MG63 (cell line): ENCODE measurements at regions not wholly inside any gene's neighbourhood (a gene's known extent, or its start where the extent isn't known, plus 50 kb on each side); places are given as distances from the start of the nearest gene placed in this dataset.
A peak's percentile ranks its signal among the peaks of the same experiment; 100 is the strongest.

Experiments used
- DNase-seq: peaks from one replicate; pipeline ENCODE4 v3.0.0-alpha.2; 2020
- H3K27me3 ChIP-seq: fragments of 250-450 bp; sonication (Bioruptor Pico); 2 replicates; pipeline ENCODE4 v1.5.1; 2020; ENCODE audit warnings: mild to moderate bottlenecking, moderate library complexity
- H3K36me3 ChIP-seq: fragments of 250-450 bp; sonication (Bioruptor Pico); 2 replicates; pipeline ENCODE4 v1.5.1; 2020; ENCODE audit warnings: mild to moderate bottlenecking, moderate library complexity
- H3K4me3 ChIP-seq: fragments of 250-450 bp; sonication (Bioruptor Pico); 2 replicates; pipeline ENCODE4 v1.5.1; 2020; ENCODE audit warnings: mild to moderate bottlenecking, moderate library complexity
- H3K9me3 ChIP-seq: fragments of 250-450 bp; sonication (Bioruptor Pico); 2 replicates; pipeline ENCODE4 v1.5.1; 2020; ENCODE audit warnings: mild to moderate bottlenecking, moderate library complexity

DNA sequence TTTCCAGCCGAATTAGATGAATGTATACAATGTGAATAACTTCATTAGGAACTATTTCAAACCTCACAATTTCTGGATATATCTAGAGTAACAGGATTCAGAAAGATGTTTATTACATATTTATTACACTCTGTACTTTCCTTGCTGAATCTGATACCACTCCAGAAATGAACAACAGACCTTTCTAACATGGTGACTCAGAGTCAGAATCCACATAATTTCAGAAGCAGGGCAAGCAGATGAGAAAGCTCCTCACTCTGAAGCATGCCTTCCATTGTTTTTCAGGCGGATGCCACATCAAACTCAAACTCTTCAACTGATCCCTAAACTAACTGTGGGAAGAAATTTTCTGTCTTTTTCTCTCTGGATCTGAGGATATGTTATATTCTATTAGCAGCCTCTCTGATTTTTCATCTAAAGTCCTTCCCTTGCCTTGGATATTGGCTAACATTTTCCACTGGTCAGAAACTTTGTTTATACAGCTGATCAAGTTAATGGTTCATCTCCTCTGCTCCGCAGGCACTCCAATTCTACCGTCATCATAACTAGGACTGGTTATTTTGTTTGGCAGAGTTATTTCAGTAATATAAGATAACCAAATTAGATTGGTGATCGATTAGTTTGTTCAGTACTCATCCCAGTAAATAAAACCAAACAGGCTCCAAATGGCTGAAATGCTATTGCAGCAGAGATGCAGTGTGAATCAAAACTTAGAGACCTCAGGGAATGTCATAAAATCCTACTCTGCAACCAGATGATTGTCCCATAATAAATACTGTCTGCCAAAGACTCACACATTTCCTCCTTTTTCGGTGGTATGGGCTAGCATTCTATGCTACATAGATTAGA is 556.0 kb downstream of the EBF1 start:
- no peaks in the 10 kb centered on the region for H3K27me3 ChIP-seq
- H3K9me3 ChIP-seq: peaks cover 2% of the 10 kb centered on the region
- no peaks in the 10 kb centered on the region for H3K36me3 ChIP-seq
- H3K4me3 ChIP-seq: no peak overlapping the region
- DNase-seq: no peak

DNA sequence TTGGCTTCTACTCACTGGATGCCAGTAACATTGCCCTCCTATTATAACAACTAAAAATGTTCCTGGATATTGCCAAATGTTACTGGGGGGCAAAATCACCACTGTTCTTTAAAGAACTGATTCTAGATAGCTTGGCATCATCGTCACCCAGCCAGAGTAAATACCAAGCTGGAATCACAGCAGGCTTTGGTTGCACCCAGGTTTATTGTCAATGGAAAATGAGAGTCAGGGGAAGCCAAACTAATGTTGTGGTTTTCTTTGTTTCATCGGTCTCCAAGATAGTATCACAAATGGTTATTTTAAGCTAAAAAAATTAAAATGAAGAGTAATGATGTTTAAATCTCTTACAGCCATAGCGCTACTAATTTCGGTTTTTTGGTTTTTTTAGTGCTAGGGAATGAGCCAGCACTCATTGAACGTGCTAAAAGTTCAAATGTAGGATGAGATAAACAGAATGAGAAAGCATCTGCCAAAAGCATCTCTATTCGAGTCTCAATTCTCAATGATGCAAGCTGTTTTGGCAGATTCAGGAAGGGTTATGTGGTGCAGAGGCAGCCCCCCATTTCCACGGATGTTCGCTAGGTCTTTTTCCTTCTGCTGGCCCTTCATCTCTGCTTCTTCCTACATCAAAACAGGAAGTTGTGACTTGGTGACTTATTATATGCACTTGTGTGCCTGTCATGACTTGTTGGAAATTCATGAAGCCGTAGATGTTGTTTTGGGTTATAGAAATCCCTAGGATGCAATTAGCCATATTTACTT is 558.0 kb downstream of the EBF1 start:
- peaks cover 1% of the 10 kb centered on the region; the same call in 1 of the 2 replicates for H3K27me3 ChIP-seq
- no peak overlapping the region for H3K4me3 ChIP-seq
- DNase-seq: no peak
- H3K36me3 ChIP-seq: no peaks in the 10 kb centered on the region
- no peaks in the 10 kb centered on the region; the same call in 1 of the 2 replicates for H3K9me3 ChIP-seq

DNA sequence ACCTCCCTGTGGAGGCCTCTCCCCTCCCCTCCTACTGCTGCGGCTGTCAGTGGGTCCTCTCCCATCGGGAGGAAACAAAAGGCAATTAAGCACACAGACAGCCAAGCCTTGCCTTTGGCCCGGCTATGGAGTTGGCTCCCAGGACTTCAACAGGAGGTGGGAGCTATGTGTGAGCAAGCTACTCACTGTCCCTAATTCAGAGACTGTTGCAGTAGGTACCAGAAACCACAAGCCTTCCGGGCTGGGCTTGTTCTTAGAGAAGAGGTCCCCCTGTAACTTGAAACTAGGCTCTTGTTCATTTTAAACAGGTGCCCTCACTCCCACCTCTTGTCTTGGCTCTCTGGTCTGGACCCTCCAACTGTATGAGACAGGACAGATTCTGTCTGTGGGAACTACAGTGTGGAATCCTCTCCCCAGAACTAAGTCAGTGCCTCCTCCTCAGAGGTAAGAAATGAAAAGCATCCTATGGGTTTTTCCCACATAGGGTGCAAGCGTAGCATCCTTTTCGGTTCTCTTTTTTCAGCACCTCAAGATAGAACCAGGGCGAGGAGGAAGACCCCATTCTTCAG is 561.1 kb downstream of the EBF1 start:
- H3K4me3 ChIP-seq: no peak overlapping the region
- no peak for DNase-seq

DNA sequence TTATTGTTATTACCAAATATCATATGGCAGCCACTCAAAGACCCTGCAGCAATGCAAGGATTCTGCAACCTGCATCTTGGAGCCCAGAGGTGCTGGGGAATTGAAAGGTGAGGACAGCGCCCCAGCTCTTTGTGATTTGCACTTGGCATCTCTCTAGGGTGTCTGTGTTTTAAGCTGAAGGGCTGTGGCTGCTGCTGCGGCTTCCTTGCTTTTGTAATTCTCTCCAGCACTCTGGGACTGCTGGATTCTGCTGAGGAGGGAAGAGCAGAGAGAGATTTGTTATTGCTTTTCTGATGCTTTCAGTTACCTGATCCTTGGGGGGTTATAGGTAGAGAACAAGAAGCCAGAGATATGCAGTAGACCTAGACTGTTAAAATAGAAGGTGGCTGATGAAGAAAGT is 562.4 kb downstream of the EBF1 start:
- Histone ChIP-seq H3K9me3 (no peaks in the 10 kb centered on the region), H3K4me3 (no peak overlapping the region), H3K36me3 (no peaks in the 10 kb centered on the region), H3K27me3 (peaks cover 4% of the 10 kb centered on the region; the same call in 1 of the 2 replicates)
- DNase-seq: no peak

More for the DNA sequence above, 561.1 kb downstream of the EBF1 start:
- Histone ChIP-seq H3K9me3 (no peaks in the 10 kb centered on the region), H3K27me3 (peaks cover 4% of the 10 kb centered on the region; the same call in 1 of the 2 replicates), H3K36me3 (no peaks in the 10 kb centered on the region)

DNA sequence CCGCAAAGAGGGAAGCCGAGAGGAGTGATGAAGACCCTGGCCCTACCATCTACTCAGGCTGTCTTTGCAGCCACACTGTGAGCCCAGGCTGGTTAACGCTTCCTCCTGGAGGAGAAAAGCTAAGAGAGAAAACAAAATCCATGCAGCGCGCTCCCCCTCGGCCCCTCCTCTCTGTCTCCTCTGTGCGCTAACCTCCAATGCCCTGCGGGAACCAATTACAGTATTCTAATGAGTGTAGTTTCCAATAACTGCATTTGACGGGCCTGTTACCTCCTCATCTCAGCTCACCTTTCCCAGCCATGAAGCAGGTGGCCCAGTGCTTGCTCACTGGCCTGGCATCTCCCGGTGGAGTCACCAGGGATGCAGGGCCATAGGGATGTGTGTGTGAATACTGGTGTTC is 565.5 kb downstream of the EBF1 start:
- Histone ChIP-seq H3K9me3 (no peaks in the 10 kb centered on the region), H3K36me3 (no peaks in the 10 kb centered on the region), H3K27me3 (peaks cover 4% of the 10 kb centered on the region; the same call in 1 of the 2 replicates), H3K4me3 (no peak overlapping the region)
- DNase-seq: no peak

DNA sequence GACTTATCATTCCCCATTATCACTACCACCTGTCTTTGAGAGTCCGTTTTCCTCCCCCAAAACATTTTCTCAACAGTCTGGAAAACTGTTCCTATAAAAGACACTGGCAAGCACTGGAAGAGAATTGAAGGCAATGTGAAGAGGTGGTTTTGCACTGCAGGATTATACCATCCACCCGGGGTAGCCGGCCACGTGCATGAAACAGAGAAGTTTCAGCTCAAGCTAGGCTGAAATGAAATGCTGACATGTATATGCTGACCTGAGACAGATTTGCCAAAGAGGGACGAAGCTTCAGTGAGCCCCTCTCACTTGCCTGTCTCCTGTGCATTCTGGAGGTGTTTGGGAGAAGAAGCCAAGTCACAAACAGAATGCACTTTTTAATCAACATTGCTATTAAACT is 567.0 kb downstream of the EBF1 start:
- Histone ChIP-seq H3K9me3 (no peaks in the 10 kb centered on the region), H3K36me3 (no peaks in the 10 kb centered on the region), H3K4me3 (no peak overlapping the region), H3K27me3 (peaks cover 4% of the 10 kb centered on the region; the same call in 1 of the 2 replicates)
- no peak for DNase-seq

DNA sequence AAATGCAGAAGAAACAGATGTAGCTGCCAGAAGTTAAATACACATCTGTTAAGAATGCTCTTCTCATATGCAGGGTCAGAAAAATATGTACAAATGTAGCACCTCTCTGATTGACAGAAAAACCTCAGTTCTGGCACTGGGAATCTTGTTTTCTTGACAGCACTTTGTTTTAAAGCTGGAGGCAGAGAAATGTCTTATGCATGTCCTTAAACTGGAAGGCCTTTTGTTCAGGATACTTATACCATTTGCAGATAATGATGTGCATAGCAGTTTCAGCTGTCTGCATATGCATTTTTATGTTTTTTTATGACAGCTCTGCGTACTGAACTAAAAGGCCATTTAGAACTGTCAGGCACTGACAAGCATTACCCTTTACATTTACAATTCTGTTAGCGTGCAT is 567.9 kb downstream of the EBF1 start:
- DNase-seq: no peak
- H3K27me3 ChIP-seq: peaks cover 4% of the 10 kb centered on the region; the same call in 1 of the 2 replicates

DNA sequence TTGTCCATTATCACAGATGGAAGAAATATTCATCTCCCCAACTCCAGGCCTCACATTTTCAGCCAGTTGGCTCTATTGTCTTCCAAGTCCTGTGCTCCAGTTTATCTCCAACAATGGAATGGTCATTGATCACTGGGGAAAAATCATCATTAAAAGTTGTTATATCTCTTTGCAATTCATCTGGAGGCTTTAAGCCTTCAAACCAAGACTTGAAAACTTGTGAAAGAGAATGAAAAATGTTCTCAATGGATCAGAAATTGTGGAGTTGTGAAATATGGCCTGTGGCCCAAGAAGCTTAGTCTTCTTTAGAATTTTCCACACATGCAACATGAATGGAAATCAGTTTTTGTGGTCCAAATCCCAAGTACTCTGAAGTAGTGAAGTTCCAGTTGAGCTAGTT is 569.6 kb downstream of the EBF1 start:
- Histone ChIP-seq H3K27me3 (no peaks in the 10 kb centered on the region), H3K9me3 (peaks cover 3% of the 10 kb centered on the region; the same call in 1 of the 2 replicates), H3K4me3 (no peak overlapping the region), H3K36me3 (no peaks in the 10 kb centered on the region)
- no peak for DNase-seq

More for the DNA sequence above, 567.9 kb downstream of the EBF1 start:
- H3K9me3 ChIP-seq: no peaks in the 10 kb centered on the region
- no peak overlapping the region for H3K4me3 ChIP-seq
- no peaks in the 10 kb centered on the region for H3K36me3 ChIP-seq

DNA sequence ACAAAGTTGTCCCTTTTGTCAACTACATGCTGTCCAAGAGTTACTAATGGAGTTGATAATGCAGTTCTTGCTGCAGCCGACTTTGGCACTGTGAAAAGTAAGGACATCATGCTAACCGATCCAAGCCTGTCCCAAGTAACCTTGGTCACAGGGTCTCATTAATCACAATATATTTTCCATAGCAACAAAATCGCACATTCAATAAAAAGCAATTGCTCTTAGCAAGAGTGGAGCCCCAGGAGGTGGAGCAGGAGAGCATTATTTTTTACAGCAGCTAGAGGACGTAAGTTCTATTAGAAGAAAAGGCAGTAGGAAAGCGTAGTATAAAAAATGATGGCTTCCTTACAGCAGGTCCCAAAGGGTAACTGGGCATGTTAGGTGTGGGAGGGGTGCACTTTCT is 570.3 kb downstream of the EBF1 start:
- DNase-seq: no peak
- Histone ChIP-seq H3K27me3 (no peaks in the 10 kb centered on the region), H3K36me3 (no peaks in the 10 kb centered on the region), H3K4me3 (no peak overlapping the region), H3K9me3 (peaks cover 3% of the 10 kb centered on the region; the same call in 1 of the 2 replicates)

DNA sequence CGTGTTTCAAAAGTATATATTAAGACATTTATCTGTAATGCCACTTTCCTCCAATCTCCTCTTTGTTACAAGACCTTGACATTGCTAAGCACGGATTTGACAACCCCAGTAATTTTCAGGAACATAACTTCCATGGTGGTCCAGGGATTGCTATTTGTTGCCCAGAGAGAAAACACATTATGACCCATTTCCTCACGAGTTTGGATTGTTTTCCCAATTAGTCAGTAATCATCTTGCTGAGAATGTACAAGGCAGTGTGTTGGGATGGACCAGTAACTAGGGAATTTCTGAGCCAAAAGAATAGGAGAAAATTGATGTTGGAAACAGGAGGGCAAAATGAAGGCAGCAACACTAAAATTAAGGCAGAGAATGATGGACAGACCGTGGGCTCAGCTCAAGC is 574.1 kb downstream of the EBF1 start:
- Histone ChIP-seq H3K4me3 (no peak overlapping the region), H3K9me3 (peaks cover 3% of the 10 kb centered on the region; the same call in 1 of the 2 replicates), H3K36me3 (no peaks in the 10 kb centered on the region), H3K27me3 (no peaks in the 10 kb centered on the region)
- DNase-seq: no peak

DNA sequence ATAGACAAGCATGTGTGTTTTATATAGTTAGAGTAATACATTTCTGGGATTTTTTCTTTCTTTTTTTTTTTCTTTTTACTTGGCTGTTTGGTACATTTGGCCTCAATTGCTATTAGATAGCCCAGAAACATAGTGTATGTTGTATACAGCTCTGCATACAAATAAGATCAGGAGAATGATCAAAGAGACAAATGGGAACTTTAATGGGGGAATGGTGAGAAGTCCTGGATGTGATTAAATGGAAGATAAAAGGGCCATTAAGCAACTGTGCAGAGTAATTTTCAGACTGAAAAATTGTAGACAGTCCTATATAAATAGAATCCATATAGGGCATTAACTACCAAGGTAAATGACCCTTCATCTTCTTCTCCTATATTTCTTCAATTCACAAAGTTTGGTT is 575.6 kb downstream of the EBF1 start:
- Histone ChIP-seq H3K36me3 (no peaks in the 10 kb centered on the region), H3K4me3 (no peak overlapping the region), H3K9me3 (peaks cover 3% of the 10 kb centered on the region; the same call in 1 of the 2 replicates), H3K27me3 (no peaks in the 10 kb centered on the region)
- DNase-seq: no peak

DNA sequence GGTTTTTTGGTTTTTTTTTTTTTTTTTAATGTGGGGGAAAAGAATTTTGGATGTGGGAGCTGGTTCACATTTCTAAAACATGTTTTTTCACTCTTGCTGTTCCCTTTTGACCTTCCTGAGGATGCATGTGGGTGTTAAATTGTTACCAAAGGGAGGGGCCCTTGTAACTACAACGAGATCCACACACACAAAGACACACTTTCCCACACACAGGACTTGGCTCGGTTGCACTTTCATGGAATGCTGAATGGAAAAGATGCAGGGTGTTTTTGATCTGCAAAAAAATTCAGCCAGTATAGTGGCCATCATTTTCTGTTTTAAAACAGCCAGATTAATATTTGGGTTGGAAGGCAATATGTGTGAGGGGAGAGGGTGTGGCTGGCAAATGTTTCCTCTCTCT is 576.9 kb downstream of the EBF1 start:
- Histone ChIP-seq H3K27me3 (no peaks in the 10 kb centered on the region), H3K4me3 (no peak overlapping the region), H3K36me3 (no peaks in the 10 kb centered on the region), H3K9me3 (peaks cover 3% of the 10 kb centered on the region; the same call in 1 of the 2 replicates)
- DNase-seq: no peak

DNA sequence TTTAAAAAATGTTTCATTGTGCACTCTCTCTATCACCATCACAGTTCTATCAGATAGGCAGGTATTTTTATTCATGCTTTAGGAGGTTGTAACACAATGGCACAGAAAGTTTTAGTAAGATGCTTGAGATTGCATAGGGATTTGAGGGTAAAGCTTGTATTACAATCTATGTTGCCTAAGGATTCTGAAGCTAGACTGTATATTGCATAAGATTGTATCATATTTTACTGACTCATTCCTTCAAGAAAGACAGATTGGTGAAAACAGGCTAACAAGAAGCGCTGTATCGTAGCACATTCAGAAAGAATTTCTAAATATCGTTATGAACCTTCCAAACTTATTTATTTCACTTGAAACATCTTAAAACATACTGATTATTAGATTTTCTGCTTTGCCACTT is 577.7 kb downstream of the EBF1 start:
- Histone ChIP-seq H3K36me3 (no peaks in the 10 kb centered on the region), H3K4me3 (peak overlapping the region; percentile 15), H3K9me3 (peaks cover 3% of the 10 kb centered on the region; the same call in 1 of the 2 replicates), H3K27me3 (no peaks in the 10 kb centered on the region)
- DNase-seq: no peak

DNA sequence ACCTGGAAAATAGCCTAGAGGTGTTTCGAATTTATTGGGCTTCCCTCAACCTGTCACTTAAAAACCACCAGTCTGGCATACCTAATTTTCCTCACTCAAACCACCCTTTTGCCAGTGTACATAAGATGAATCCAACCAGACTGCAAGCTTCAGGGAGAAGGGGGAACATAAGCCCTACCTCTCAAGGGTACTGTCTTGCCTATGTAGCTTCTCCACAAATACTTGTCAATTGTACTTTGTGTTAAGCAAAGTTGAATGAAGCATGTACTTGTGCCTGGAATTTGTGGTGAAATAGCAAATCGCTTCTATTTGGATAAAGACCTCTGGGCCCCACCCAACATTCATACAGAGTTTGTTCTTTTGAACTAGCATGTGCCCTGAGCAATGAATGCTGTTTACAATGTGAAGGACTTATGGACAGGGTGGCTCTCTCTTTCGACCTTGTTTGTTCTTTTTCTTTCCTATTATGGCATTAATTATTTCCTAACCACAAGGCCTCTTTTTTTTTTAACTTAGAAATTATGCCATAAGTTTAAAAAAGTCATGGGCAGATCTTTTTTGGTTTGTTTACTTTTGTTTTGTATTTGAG is 580.2 kb downstream of the EBF1 start:
- Histone ChIP-seq H3K27me3 (no peaks in the 10 kb centered on the region), H3K9me3 (no peaks in the 10 kb centered on the region), H3K4me3 (no peak overlapping the region), H3K36me3 (no peaks in the 10 kb centered on the region)
- DNase-seq: no peak

DNA sequence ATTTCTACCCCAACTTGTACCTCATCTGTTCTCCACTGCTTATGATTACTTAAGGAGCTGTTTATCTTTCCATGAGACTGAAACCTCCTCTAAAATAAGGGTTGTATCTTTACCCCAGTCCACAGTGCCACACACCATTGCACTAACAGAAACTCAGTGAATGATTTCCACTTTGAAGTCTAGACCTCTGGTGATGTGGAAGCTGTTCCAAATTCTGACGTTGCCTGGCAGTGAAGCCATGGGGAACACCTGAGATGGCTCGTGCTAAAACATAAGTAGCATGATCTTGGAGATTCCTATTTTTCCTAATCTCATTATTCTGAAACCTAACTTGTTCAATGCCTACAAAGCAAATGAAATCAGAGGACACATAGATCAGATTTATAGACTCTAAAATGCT is 583.2 kb downstream of the EBF1 start:
- H3K27me3 ChIP-seq: no peaks in the 10 kb centered on the region
- no peaks in the 10 kb centered on the region for H3K9me3 ChIP-seq
- H3K36me3 ChIP-seq: no peaks in the 10 kb centered on the region
- no peak for DNase-seq
- no peak overlapping the region for H3K4me3 ChIP-seq

DNA sequence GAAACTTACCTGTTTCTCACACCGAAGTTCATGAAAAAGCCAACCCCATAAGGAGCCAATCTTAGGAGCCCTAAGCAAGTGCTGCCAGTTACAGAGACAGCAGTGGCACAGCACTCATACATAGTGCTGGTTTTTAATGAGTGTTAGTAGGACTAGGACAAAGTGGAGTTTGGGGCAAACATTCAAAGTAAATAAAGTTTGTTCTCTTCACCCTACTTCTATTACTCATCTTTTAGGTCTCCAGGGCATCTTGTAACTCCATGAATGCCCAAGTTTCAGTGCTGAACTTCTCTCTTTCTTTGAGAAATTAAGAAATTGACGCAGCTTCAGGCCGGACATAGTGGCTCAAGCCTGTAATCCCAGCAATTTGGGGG is 584.7 kb downstream of the EBF1 start:
- no peaks in the 10 kb centered on the region for H3K36me3 ChIP-seq
- DNase-seq: peak; percentile 3
- no peak overlapping the region for H3K4me3 ChIP-seq
- no peaks in the 10 kb centered on the region for H3K27me3 ChIP-seq
- no peaks in the 10 kb centered on the region for H3K9me3 ChIP-seq
